Brain microvascular endothelial cell (primary cell): ENCODE measurements at regions not wholly inside any gene's neighbourhood (a gene's known extent, or its start where the extent isn't known, plus 50 kb on each side); places are given as distances from the start of the nearest gene placed in this dataset.

Experiments used
- DNase-seq: peaks from one replicate; pipeline ENCODE4 v3.0.0-alpha.2; 2020
- H3K27ac ChIP-seq: fragments of 250-450 bp; sonication (Bioruptor Pico); 2 replicates; pipeline ENCODE4 v1.5.1; 2020; ENCODE audit warnings: mild to moderate bottlenecking, moderate library complexity
- H3K27me3 ChIP-seq: fragments of 250-450 bp; sonication (Bioruptor Pico); replicated peaks from 2 replicates; pipeline ENCODE4 v1.5.1; 2020; ENCODE audit warnings: mild to moderate bottlenecking
- H3K36me3 ChIP-seq: fragments of 250-450 bp; sonication (Bioruptor Pico); replicated peaks from 2 replicates; pipeline ENCODE4 v1.5.1; 2020; ENCODE audit warnings: mild to moderate bottlenecking
- H3K4me3 ChIP-seq: 2 replicates; pipeline ENCODE4 v1.5.1; 2011; ENCODE audit warnings: low read depth, mild to moderate bottlenecking, control low read depth, low read length, moderate library complexity
- CTCF ChIP-seq: IDR thresholded peaks from 2 replicates; pipeline ENCODE4 v1.5.1; 2011; ENCODE audit warnings: low read depth, mild to moderate bottlenecking, moderate library complexity, low read length, control low read depth, inconsistent platforms; ENCODE audit errors: missing control alignments
- in situ Hi-C: cut with HindIII; loops from 2 replicates; pipeline ENCODE4 v1.10.0; 2017; ENCODE audit warnings: low sequenced_read_pairs, low pct_ligation_motif_present

GRCh38 chr12:86860776-86861175, 604.6 kb upstream of the MGAT4C start:
- Histone ChIP-seq H3K4me3 (no peak overlapping the region), H3K27ac (no peak overlapping the region), H3K36me3 (no peaks in the 10 kb centered on the region), H3K27me3 (no peaks in the 10 kb centered on the region)
- no peak for TF ChIP-seq CTCF
- no peak for DNase-seq
- in situ Hi-C loops: no loop called here

GRCh38 chr12:86852451-86852850, 596.3 kb upstream of the MGAT4C start:
- in situ Hi-C loops: no loop called here
- DNase-seq: no peak
- TF ChIP-seq CTCF: no peak
- no peak overlapping the region for H3K4me3 ChIP-seq
- H3K27ac ChIP-seq: no peak overlapping the region
- H3K36me3 ChIP-seq: no peaks in the 10 kb centered on the region
- no peaks in the 10 kb centered on the region for H3K27me3 ChIP-seq

GRCh38 chr12:86838711-86839110, 582.5 kb upstream of the MGAT4C start:
- no peaks in the 10 kb centered on the region for H3K36me3 ChIP-seq
- in situ Hi-C loops: no loop called here
- H3K4me3 ChIP-seq: no peak overlapping the region
- no peak for TF ChIP-seq CTCF
- DNase-seq: no peak
- no peak overlapping the region for H3K27ac ChIP-seq
- H3K27me3 ChIP-seq: no peaks in the 10 kb centered on the region

- no peak for DNase-seq
- TF ChIP-seq CTCF: no peak
- Histone ChIP-seq H3K27ac (no peak overlapping the region), H3K4me3 (no peak overlapping the region), H3K27me3 (no peaks in the 10 kb centered on the region), H3K36me3 (no peaks in the 10 kb centered on the region)
- in situ Hi-C loops: no loop called here
These were observed 582.1 kb upstream of the MGAT4C start for GRCh38 chr12:86838260-86838659.

- no peak for DNase-seq
- in situ Hi-C loops: no loop called here
- no peak overlapping the region for H3K4me3 ChIP-seq
- H3K36me3 ChIP-seq: no peaks in the 10 kb centered on the region
- no peak overlapping the region for H3K27ac ChIP-seq
- TF ChIP-seq CTCF: no peak
- H3K27me3 ChIP-seq: no peaks in the 10 kb centered on the region
These were observed 581.1 kb upstream of the MGAT4C start for GRCh38 chr12:86837246-86837645.

GRCh38 chr12:86834217-86834616, 578.0 kb upstream of the MGAT4C start:
- Histone ChIP-seq H3K4me3 (no peak overlapping the region), H3K27me3 (no peaks in the 10 kb centered on the region), H3K36me3 (no peaks in the 10 kb centered on the region), H3K27ac (no peak overlapping the region)
- TF ChIP-seq CTCF: no peak
- in situ Hi-C loops: no loop called here
- DNase-seq: no peak
